A549 (cell line): ENCODE measurements at regions not wholly inside any gene's neighbourhood (a gene's known extent, or its start where the extent isn't known, plus 50 kb on each side); places are given as distances from the start of the nearest gene placed in this dataset.

Experiments
- ATAC-seq, 2 experiments: fragments of 200-7000 bp in 1 of 2; fragments of >200 bp in 1 of 2; cut with Nextera tagmentation in 1 of 2; cut with Tn5 transposase in 1 of 2; 3 replicates each; pipeline versions ENCODE4 v1.8.0 to v1.9.1; 2018 to 2020; ENCODE audit warnings: mild to moderate bottlenecking in 1 of 2, moderate library complexity in 1 of 2
- CTCF ChIA-PET: fragments of 300-600 bp; sonication (Branson Sonifier 250); formaldehyde crosslinking; extraction: SDS; loops from one replicate; lab custom pipeline; 2021; ENCODE audit warnings: antibody characterized with exemption, inconsistent platforms; lab: Yijun Ruan, JAX
- POLR2A ChIA-PET: fragments of 350-600 bp; formaldehyde crosslinking; extraction: SDS; loops from one replicate; lab custom pipeline; 2021; ENCODE audit warnings: antibody characterized with exemption, inconsistent platforms; lab: Yijun Ruan, JAX
- DNase-seq, 2 experiments: peaks; one replicate each; pipeline versions ENCODE4 v3.0.0 to v3.0.0-alpha.2; 2011 to 2016; ENCODE audit warnings: low read depth in 1 of 2, low spot score in 1 of 2
- FAIRE-seq: peaks from 2 replicates; lab custom pipeline; 2011; peaks lifted over from hg19 to GRCh38; lab: Jason Lieb, UNC
- H3K27ac ChIP-seq, 2 experiments: fragments of >200 bp; sonication (Bioruptor Twin); formaldehyde crosslinking; 3 replicates each; pipeline ENCODE4 v1.5.1; 2016 to 2017
- H3K4me1 ChIP-seq: fragments of >200 bp; sonication (Bioruptor Twin); formaldehyde crosslinking; 3 replicates; pipeline ENCODE4 v1.6.1; 2016
- H3K4me2 ChIP-seq: fragments of >200 bp; sonication (Bioruptor Twin); formaldehyde crosslinking; 3 replicates; pipeline ENCODE4 v1.6.1; 2016
- H3K4me3 ChIP-seq: fragments of >200 bp; sonication (Bioruptor Twin); formaldehyde crosslinking; 3 replicates; pipeline ENCODE4 v1.5.1; 2016
- H3K9me3 ChIP-seq: fragments of >200 bp; sonication (Bioruptor Twin); formaldehyde crosslinking; 3 replicates; pipeline ENCODE4 v1.6.1; 2016
- CEBPB ChIP-seq, 2 experiments: fragments of >200 bp in 1 of 2; sonication (Bioruptor Twin) in 1 of 2; formaldehyde crosslinking in 1 of 2; IDR thresholded peaks; 2 replicates each; pipeline ENCODE4 v1.6.1; 2012 to 2016
- CHD2 ChIP-seq: fragments of 150-350 bp; IDR thresholded peaks from 2 replicates; pipeline ENCODE4 v1.6.1; 2014; ENCODE audit warnings: low read length; ENCODE audit not compliant: partially characterized antibody
- EHF ChIP-seq: fragments of 250-450 bp; sonication (Bioruptor Pico); IDR thresholded peaks from 2 replicates; pipeline ENCODE4 v1.5.0; 2020; ENCODE audit warnings: mild to moderate bottlenecking
- FOSB ChIP-seq: fragments of 250-450 bp; sonication (Bioruptor Pico); IDR thresholded peaks from 2 replicates; pipeline ENCODE4 v1.5.0; 2020; ENCODE audit warnings: mild to moderate bottlenecking, moderate library complexity
- FOXS1 ChIP-seq: fragments of 250-450 bp; sonication (Bioruptor Pico); IDR thresholded peaks from 2 replicates; pipeline ENCODE4 v1.5.0; 2020; ENCODE audit warnings: mild to moderate bottlenecking, moderate library complexity
- GATA3 ChIP-seq: IDR thresholded peaks from 2 replicates; pipeline ENCODE4 v1.6.1; 2012; ENCODE audit warnings: borderline replicate concordance
- HDAC2 ChIP-seq: fragments of 200-600 bp; sonication (generic); IDR thresholded peaks from 2 replicates; pipeline ENCODE4 v1.6.1; 2016
- HEYL ChIP-seq: fragments of 250-450 bp; sonication (Bioruptor Pico); IDR thresholded peaks from 2 replicates; pipeline ENCODE4 v1.8.0; 2021; ENCODE audit warnings: mild to moderate bottlenecking, moderate library complexity
- HOXB13 ChIP-seq: fragments of 250-450 bp; sonication (Bioruptor Pico); IDR thresholded peaks from 2 replicates; pipeline ENCODE4 v1.5.0; 2020; ENCODE audit warnings: low read depth, mild to moderate bottlenecking, moderate library complexity
- JUN ChIP-seq, 2 experiments: fragments of >200 bp; sonication (Bioruptor Twin); formaldehyde crosslinking; IDR thresholded peaks; 2 replicates in 1 of 2; 3 replicates in 1 of 2; pipeline ENCODE4 v1.6.1; 2016 to 2017
- JUNB ChIP-seq: fragments of >200 bp; sonication (Bioruptor Twin); formaldehyde crosslinking; IDR thresholded peaks from 2 replicates; pipeline ENCODE4 v1.6.1; 2016
- MAFK ChIP-seq: fragments of 450-650 bp; IDR thresholded peaks from 2 replicates; pipeline ENCODE4 v1.6.1; 2014; ENCODE audit not compliant: partially characterized antibody
- MAZ ChIP-seq: fragments of 150-350 bp; IDR thresholded peaks from 2 replicates; pipeline ENCODE4 v1.6.1; 2014; ENCODE audit warnings: antibody characterized with exemption, low read depth, low read length, borderline replicate concordance
- MYC ChIP-seq: IDR thresholded peaks from 2 replicates; pipeline ENCODE4 v1.6.1; 2012; ENCODE audit warnings: mild to moderate bottlenecking, inconsistent platforms, low read length, improper control_type of control experiment, borderline replicate concordance
- NFE2L2 ChIP-seq: fragments of 150-350 bp; conservative IDR thresholded peaks from 2 replicates; pipeline ENCODE4 v1.6.1; 2014; ENCODE audit warnings: low read length
- NPAS2 ChIP-seq: fragments of 250-450 bp; sonication (Bioruptor Pico); IDR thresholded peaks from 2 replicates; pipeline ENCODE4 v1.8.0; 2022; ENCODE audit warnings: mild to moderate bottlenecking, moderate library complexity, borderline replicate concordance
- PBX3 ChIP-seq: IDR thresholded peaks from 2 replicates; pipeline ENCODE4 v1.6.1; 2012
- RARB ChIP-seq: fragments of 250-450 bp; sonication (Bioruptor Pico); IDR thresholded peaks from 2 replicates; pipeline ENCODE4 v1.8.0; 2021; ENCODE audit warnings: mild to moderate bottlenecking, moderate library complexity
- RCOR1 ChIP-seq: fragments of 150-350 bp; IDR thresholded peaks from 2 replicates; pipeline ENCODE4 v1.6.1; 2014; ENCODE audit warnings: antibody characterized with exemption, low read length, low read depth
- USF2 ChIP-seq: fragments of 450-650 bp; IDR thresholded peaks from 2 replicates; pipeline ENCODE4 v1.6.1; 2014; ENCODE audit warnings: antibody characterized with exemption
- ZC3H11A ChIP-seq: fragments of 450-650 bp; IDR thresholded peaks from 2 replicates; pipeline ENCODE4 v1.6.1; 2014; ENCODE audit warnings: antibody characterized with exemption, mild to moderate bottlenecking
- ZFP36 ChIP-seq: fragments of 450-650 bp; IDR thresholded peaks from 2 replicates; pipeline ENCODE4 v1.6.1; 2014; ENCODE audit warnings: borderline replicate concordance; ENCODE audit not compliant: partially characterized antibody
- WGBS: methylation state at CpG from one replicate; pipeline ENCODE4 v1.1.6; 2017; ENCODE audit errors: missing lambda C conversion rate; 5-methylcytosine and 5-hydroxymethylcytosine counted together
- TF ChIP-seq, protein P1 (sequence below): fragments of >200 bp; sonication (Bioruptor Twin); formaldehyde crosslinking; IDR thresholded peaks from 2 replicates; pipeline ENCODE4 v1.6.1; 2016

DNA sequence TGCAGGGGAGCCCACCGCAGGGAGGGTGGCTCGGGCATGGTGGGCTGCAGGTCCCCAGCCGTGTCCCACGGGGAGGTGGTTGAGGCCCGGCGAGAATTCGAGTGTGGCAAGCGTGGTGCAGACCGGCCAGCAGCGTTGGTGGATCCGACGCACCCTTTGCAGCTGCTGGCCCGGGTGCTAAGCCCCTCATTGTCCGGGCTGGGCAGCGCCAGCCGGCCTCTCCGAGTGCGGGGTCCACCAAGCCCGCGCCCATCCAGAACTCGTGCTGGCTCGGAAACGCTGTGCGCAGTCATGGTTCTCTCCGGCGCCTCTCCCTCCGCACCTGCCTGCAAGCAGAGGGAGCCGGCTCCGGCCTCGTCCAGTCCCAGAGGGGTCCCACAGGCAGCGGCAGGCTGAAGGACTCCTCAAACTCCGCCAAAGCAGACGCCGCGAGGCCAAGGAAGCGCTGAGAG lies 177.0 kb upstream of the SLC35G4 start:
- CTCF ChIA-PET: no interaction called here
- ATAC-seq: no peak
- POLR2A ChIA-PET: no interaction called here
- no peak overlapping the region for H3K4me3 ChIP-seq
- H3K9me3 ChIP-seq: no peaks in the 10 kb centered on the region
- WGBS: 80% methylated on average over 1 of the region's 36 CpGs
- TF ChIP-seq CHD2 (no peak), GATA3 (no peak), CEBPB (IDR thresholded peaks at IDR 0.05) (no peak), NPAS2 (no peak), HDAC2 (no peak), RCOR1 (no peak), HEYL (CRISPR knock-in tag) (no peak), JUN (IDR thresholded peaks at IDR 0.05) (no peak)
- no peak overlapping the region for H3K4me2 ChIP-seq
- no peaks in the 10 kb centered on the region for H3K4me1 ChIP-seq
- no peak for FAIRE-seq
- H3K27ac ChIP-seq: no peak overlapping the region
- DNase-seq: no peak

DNA sequence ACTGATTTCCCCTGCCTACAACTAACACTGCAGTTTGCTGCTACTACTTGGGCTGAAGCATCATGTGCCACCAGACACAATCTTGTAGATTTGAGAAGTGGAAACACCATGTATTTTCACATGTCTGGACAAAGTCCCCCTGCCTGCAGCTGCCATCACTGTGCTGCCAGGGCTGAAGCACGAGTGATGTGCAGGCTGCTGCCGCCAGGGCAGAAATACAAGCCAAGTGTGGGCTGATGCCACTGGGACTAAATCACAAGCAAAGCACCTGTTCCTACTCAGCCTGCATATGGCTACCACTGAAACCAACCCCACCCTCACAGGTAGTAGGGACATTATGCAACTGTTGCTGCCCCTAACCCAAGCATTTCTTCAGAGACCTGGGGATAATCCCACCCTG lies 179.5 kb upstream of the SLC35G4 start:
- ChIA-PET POLR2A (no interaction called here), CTCF (no interaction called here)
- ATAC-seq (no peak), FAIRE-seq (no peak), DNase-seq (no peak)
- Histone ChIP-seq H3K9me3 (no peaks in the 10 kb centered on the region), H3K27ac (no peak overlapping the region), H3K4me1 (no peaks in the 10 kb centered on the region), H3K4me3 (no peak overlapping the region), H3K4me2 (no peak overlapping the region)
- TF ChIP-seq CHD2 (no peak), HOXB13 (no peak), USF2 (no peak)
- WGBS: no CpG with 5 or more reads among the region's 2 CpGs

GRCh38 chr18:11425211-11425610 lies 184.2 kb upstream of the SLC35G4 start:
- no peak overlapping the region for H3K4me2 ChIP-seq
- no peak overlapping the region for H3K4me3 ChIP-seq
- DNase-seq (no peak), ATAC-seq (no peak), FAIRE-seq (no peak)
- H3K4me1 ChIP-seq: no peaks in the 10 kb centered on the region
- TF ChIP-seq RARB (CRISPR knock-in tag) (no peak), CHD2 (no peak), FOXS1 (CRISPR knock-in tag) (no peak), JUNB (no peak), ZC3H11A (no peak), MYC (no peak), PBX3 (no peak), MAZ (no peak), MAFK (no peak), ZFP36 (no peak), NFE2L2 (no peak)
- TF ChIP-seq, protein P1, sequence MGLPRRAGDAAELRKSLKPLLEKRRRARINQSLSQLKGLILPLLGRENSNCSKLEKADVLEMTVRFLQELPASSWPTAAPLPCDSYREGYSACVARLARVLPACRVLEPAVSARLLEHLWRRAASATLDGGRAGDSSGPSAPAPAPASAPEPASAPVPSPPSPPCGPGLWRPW: no peak
- H3K9me3 ChIP-seq: no peaks in the 10 kb centered on the region
- 73% methylated on average over 7 of the region's 7 CpGs for WGBS
- ChIA-PET POLR2A (interaction anchor here (0.7 kb wide), 1 partner anchor 32 kb away, joined by 3 read pairs; no protein-coding TSS in a partner anchor), CTCF (no interaction called here)
- H3K27ac ChIP-seq: no peak overlapping the region

- ATAC-seq (no peak), FAIRE-seq (no peak), DNase-seq (no peak)
- TF ChIP-seq EHF (CRISPR knock-in tag): no peak
- no peak for TF ChIP-seq FOSB (CRISPR knock-in tag)
- no peaks in the 10 kb centered on the region for H3K4me1 ChIP-seq
- WGBS: 4% methylated on average over 1 of the region's 1 CpG
- CTCF ChIA-PET: no interaction called here
- H3K4me3 ChIP-seq: no peak overlapping the region
- H3K27ac ChIP-seq: no peak overlapping the region
- H3K4me2 ChIP-seq: no peak overlapping the region
- no peaks in the 10 kb centered on the region for H3K9me3 ChIP-seq
- POLR2A ChIA-PET: no interaction called here
Measured at GRCh38 chr18:11419338-11419737, 190.1 kb upstream of the SLC35G4 start.
